ENCODE measurements at regions not wholly inside any gene's neighbourhood (a gene's known extent, or its start where the extent isn't known, plus 50 kb on each side); places are given as distances from the start of the nearest gene placed in this dataset.

DNA sequence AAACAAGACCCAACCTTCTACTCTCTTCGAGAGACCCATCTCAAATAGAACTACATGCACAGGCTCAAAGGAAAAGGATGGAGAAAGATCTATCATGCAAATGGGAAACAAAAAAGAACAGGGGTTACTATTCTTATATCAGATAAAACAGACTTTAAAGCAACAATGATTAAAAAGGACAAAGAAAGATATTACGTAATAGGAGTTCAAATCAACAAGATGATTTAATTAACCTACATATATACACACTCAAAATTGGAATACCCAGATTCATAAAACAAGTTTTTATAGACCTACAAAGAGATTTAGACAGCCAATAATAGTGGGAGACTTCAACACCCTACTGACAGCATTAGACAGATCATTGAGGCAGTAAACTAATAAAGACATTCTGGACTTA is 536.6 kb upstream of the RAG2 start:
- no peak for ATAC-seq
- Mint-ChIP-seq H3K36me3 (peaks cover 81% of the 10 kb centered on the region), H3K9me3 (peaks cover 87% of the 10 kb centered on the region), H3K27ac (no peak overlapping the region), H3K4me3 (no peak overlapping the region), H3K4me1 (no peaks in the 10 kb centered on the region), H3K27me3 (ENCODE audit: low read depth) (peaks cover 9% of the 10 kb centered on the region; the same call in 1 of the 2 replicates)
- POLR2A ChIA-PET = no interaction called here
- CTCF ChIA-PET = no interaction called here
- TF ChIP-seq, protein P1, sequence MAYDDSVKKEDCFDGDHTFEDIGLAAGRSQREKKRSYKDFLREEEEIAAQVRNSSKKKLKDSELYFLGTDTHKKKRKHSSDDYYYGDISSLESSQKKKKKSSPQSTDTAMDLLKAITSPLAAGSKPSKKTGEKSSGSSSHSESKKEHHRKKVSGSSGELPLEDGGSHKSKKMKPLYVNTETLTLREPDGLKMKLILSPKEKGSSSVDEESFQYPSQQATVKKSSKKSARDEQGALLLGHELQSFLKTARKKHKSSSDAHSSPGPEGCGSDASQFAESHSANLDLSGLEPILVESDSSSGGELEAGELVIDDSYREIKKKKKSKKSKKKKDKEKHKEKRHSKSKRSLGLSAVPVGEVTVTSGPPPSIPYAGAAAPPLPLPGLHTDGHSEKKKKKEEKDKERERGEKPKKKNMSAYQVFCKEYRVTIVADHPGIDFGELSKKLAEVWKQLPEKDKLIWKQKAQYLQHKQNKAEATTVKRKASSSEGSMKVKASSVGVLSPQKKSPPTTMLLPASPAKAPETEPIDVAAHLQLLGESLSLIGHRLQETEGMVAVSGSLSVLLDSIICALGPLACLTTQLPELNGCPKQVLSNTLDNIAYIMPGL (CRISPR knock-in tag; IDR thresholded peaks at IDR 0.05) = no peak
- TF ChIP-seq, protein P2, sequence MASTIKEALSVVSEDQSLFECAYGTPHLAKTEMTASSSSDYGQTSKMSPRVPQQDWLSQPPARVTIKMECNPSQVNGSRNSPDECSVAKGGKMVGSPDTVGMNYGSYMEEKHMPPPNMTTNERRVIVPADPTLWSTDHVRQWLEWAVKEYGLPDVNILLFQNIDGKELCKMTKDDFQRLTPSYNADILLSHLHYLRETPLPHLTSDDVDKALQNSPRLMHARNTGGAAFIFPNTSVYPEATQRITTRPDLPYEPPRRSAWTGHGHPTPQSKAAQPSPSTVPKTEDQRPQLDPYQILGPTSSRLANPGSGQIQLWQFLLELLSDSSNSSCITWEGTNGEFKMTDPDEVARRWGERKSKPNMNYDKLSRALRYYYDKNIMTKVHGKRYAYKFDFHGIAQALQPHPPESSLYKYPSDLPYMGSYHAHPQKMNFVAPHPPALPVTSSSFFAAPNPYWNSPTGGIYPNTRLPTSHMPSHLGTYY (CRISPR knock-in tag; IDR thresholded peaks at IDR 0.05) = no peak
- TF ChIP-seq CREM (CRISPR knock-in tag; IDR thresholded peaks at IDR 0.05) (no peak), ETV6 (CRISPR knock-in tag; IDR thresholded peaks at IDR 0.05) (no peak), SMAD4 (CRISPR knock-in tag; IDR thresholded peaks at IDR 0.05) (no peak), FOXP1 (CRISPR knock-in tag; IDR thresholded peaks at IDR 0.05; ENCODE audit: borderline replicate concordance) (no peak), ZNF416 (CRISPR knock-in tag; IDR thresholded peaks at IDR 0.05) (no peak), RORB (CRISPR knock-in tag; IDR thresholded peaks at IDR 0.05) (no peak), ELF4 (CRISPR knock-in tag; IDR thresholded peaks at IDR 0.05; ENCODE audit: low read depth) (no peak), CREB1 (CRISPR knock-in tag; IDR thresholded peaks at IDR 0.05) (no peak), ZNF671 (CRISPR knock-in tag; IDR thresholded peaks at IDR 0.05) (no peak), CBFB (CRISPR knock-in tag; IDR thresholded peaks at IDR 0.05; ENCODE audit: low read depth) (no peak), TCF7 (CRISPR knock-in tag; IDR thresholded peaks at IDR 0.05; ENCODE audit: low read depth) (no peak)
- TF ChIP-seq, protein P3, sequence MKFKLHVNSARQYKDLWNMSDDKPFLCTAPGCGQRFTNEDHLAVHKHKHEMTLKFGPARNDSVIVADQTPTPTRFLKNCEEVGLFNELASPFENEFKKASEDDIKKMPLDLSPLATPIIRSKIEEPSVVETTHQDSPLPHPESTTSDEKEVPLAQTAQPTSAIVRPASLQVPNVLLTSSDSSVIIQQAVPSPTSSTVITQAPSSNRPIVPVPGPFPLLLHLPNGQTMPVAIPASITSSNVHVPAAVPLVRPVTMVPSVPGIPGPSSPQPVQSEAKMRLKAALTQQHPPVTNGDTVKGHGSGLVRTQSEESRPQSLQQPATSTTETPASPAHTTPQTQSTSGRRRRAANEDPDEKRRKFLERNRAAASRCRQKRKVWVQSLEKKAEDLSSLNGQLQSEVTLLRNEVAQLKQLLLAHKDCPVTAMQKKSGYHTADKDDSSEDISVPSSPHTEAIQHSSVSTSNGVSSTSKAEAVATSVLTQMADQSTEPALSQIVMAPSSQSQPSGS (CRISPR knock-in tag; IDR thresholded peaks at IDR 0.05; ENCODE audit: borderline replicate concordance, low read depth) = no peak
- TF ChIP-seq, protein P4, sequence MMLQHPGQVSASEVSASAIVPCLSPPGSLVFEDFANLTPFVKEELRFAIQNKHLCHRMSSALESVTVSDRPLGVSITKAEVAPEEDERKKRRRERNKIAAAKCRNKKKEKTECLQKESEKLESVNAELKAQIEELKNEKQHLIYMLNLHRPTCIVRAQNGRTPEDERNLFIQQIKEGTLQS (CRISPR knock-in tag; conservative IDR thresholded peaks at IDR 0.05) = no peak
- TF ChIP-seq, protein P5, sequence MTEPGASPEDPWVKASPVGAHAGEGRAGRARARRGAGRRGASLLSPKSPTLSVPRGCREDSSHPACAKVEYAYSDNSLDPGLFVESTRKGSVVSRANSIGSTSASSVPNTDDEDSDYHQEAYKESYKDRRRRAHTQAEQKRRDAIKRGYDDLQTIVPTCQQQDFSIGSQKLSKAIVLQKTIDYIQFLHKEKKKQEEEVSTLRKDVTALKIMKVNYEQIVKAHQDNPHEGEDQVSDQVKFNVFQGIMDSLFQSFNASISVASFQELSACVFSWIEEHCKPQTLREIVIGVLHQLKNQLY (CRISPR knock-in tag; IDR thresholded peaks at IDR 0.05) = no peak
- no peak for DNase-seq (ENCODE audit: low spot score)

DNA sequence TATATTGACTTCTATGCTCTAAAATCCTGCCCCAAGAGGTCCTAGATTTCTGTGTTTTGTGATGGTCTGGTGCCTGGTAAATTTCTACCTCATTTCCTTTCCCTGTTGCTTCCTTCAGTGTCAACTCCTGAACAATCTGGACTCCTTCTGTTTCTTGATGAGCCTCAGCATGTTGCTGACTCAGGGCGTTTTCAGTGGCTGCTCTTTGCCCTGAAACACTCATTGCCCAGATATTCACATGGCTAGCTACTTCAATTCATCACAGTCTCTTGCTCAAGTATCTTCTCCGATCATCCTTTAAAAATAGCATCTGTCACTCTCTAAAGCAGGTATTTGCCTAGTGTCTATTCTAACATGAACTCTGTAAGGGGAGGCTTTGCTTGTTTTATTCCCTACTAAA is 526.3 kb upstream of the RAG2 start:
- no peak overlapping the region for H3K4me3 Mint-ChIP-seq
- ATAC-seq (no peak), DNase-seq (ENCODE audit: low spot score) (no peak)
- H3K36me3 Mint-ChIP-seq = peaks cover 56% of the 10 kb centered on the region
- H3K4me1 Mint-ChIP-seq = no peaks in the 10 kb centered on the region
- peaks cover 3% of the 10 kb centered on the region for H3K27me3 Mint-ChIP-seq (ENCODE audit: low read depth)
- peaks cover 73% of the 10 kb centered on the region for H3K9me3 Mint-ChIP-seq
- ChIA-PET CTCF (no interaction called here), POLR2A (no interaction called here)
- no peak overlapping the region for H3K27ac Mint-ChIP-seq
- TF ChIP-seq, protein P6, sequence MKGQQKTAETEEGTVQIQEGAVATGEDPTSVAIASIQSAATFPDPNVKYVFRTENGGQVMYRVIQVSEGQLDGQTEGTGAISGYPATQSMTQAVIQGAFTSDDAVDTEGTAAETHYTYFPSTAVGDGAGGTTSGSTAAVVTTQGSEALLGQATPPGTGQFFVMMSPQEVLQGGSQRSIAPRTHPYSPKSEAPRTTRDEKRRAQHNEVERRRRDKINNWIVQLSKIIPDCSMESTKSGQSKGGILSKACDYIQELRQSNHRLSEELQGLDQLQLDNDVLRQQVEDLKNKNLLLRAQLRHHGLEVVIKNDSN (CRISPR knock-in tag; IDR thresholded peaks at IDR 0.05) = no peak
- TF ChIP-seq GTF2I (CRISPR knock-in tag; conservative IDR thresholded peaks at IDR 0.05) = no peak
- TF ChIP-seq, protein P3 (CRISPR knock-in tag; IDR thresholded peaks at IDR 0.05; ENCODE audit: borderline replicate concordance, low read depth) = no peak
- TF ChIP-seq, protein P5 (CRISPR knock-in tag; IDR thresholded peaks at IDR 0.05) = no peak
- TF ChIP-seq, protein P7, sequence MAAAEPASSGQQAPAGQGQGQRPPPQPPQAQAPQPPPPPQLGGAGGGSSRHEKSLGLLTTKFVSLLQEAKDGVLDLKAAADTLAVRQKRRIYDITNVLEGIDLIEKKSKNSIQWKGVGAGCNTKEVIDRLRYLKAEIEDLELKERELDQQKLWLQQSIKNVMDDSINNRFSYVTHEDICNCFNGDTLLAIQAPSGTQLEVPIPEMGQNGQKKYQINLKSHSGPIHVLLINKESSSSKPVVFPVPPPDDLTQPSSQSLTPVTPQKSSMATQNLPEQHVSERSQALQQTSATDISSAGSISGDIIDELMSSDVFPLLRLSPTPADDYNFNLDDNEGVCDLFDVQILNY (CRISPR knock-in tag; IDR thresholded peaks at IDR 0.05) = no peak
- no peak for TF ChIP-seq OVOL2 (CRISPR knock-in tag; IDR thresholded peaks at IDR 0.05; ENCODE audit: borderline replicate concordance)
- no peak for TF ChIP-seq GABPB1 (CRISPR knock-in tag; IDR thresholded peaks at IDR 0.05)
- TF ChIP-seq, protein P8, sequence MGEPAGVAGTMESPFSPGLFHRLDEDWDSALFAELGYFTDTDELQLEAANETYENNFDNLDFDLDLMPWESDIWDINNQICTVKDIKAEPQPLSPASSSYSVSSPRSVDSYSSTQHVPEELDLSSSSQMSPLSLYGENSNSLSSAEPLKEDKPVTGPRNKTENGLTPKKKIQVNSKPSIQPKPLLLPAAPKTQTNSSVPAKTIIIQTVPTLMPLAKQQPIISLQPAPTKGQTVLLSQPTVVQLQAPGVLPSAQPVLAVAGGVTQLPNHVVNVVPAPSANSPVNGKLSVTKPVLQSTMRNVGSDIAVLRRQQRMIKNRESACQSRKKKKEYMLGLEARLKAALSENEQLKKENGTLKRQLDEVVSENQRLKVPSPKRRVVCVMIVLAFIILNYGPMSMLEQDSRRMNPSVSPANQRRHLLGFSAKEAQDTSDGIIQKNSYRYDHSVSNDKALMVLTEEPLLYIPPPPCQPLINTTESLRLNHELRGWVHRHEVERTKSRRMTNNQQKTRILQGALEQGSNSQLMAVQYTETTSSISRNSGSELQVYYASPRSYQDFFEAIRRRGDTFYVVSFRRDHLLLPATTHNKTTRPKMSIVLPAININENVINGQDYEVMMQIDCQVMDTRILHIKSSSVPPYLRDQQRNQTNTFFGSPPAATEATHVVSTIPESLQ (CRISPR knock-in tag; IDR thresholded peaks at IDR 0.05) = no peak
- no peak for TF ChIP-seq SOX15 (CRISPR knock-in tag; IDR thresholded peaks at IDR 0.05)

All from WTC11 (cell line).